ENCODE measurements at regions not wholly inside any gene's neighbourhood (a gene's known extent, or its start where the extent isn't known, plus 50 kb on each side); places are given as distances from the start of the nearest gene placed in this dataset.
A peak's percentile ranks its signal among the peaks of the same experiment; 100 is the strongest.

GRCh38 chr15:100783291-100783690 lies 96.3 kb upstream of the ALDH1A3 start:
- Histone ChIP-seq H3K9me3 (no peaks in the 10 kb centered on the region), H3K4me1 (no peaks in the 10 kb centered on the region), H3K27ac (no peak overlapping the region), H3K27me3 (peaks cover 0 to 23% (median 0%) of the 10 kb centered on the region in 3 donors), H3K4me3 (no peak overlapping the region), H3K36me3 (no peaks in the 10 kb centered on the region)
- WGBS, 5 donors: 83 to 87% (median 87%) methylated on average over 7 of the region's 7 CpGs
- peak in 1 of 2 donors; percentile 17 for DNase-seq
- intact Hi-C loops (cut with DNase I; ENCODE audit: low total_unique reads): no loop called here
- TF ChIP-seq EP300 (IDR thresholded peaks at IDR 0.05) (no peak), POLR2AphosphoS5 (IDR thresholded peaks at IDR 0.05) (no peak), POLR2A (IDR thresholded peaks at IDR 0.05) (no peak), CTCF (IDR thresholded peaks at IDR 0.05) (no peak)

DNA sequence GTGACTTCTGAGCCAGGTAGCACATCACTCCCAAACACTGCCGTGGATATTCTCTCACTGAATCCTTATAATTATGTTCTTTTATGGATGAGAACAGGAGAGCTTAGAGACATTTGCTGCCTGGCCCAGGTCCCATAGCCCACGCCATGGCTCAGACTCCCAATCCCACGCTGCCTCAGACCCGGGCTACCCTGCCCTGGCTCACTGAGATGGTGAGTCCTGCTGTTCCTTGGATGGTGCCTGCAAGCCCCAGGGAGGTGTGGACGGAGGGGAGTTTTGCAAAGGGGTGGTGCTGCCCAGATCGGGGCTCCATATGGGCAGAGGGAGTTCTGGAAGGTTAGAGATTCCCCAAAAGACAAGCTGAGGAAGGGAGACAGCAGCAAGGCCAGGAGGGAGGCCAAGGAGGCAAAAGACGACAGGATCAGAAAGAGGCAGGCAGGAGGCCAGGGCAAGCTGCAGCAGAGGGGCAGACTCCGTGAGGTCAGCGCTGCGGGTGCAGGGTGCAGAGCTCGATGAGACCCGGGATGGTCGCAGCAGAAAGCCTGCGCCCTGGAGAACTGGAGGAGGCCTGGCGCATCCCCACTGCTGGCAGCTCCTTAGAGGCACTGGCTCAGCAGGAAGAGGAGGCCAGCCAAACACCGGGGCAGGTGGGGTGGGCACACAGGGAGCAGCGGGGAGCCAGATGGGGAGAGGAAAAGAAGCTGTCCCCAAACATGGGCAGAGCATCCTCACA lies 95.7 kb upstream of the ALDH1A3 start:
- H3K27ac ChIP-seq: no peak overlapping the region

DNA sequence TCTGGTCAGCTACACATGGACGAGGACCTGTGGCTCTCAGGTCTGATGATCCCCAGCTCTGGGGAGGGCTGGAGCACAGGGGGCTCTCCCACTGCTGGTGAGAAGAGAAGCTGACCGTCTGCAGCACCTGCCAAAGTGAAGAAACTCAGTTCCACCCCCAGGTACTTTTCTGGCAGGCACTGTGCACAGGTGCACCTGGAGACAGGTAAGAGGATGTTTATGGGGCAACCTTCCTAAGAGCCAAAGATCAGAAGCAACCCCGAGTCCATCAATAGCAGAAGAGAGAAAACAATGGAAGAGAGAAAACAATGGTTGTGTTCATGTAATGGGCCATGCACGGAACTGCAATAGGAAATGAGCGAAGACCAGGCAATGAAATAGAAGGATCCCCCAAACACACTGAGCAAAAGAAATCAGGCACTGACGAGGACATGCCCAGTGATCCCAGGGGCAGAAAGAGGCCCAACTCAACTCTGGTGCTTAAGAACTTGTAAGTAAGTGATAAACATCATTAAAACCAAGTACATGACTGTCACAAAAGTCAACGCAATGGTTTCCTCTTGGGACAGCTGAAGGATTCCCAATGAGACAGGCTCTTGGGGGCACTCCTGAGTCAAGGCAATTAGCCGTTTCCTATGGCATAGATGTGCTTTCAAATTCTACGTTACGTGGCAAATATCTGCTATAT lies 95.0 kb upstream of the ALDH1A3 start:
- Histone ChIP-seq H3K36me3 (no peaks in the 10 kb centered on the region), H3K9me3 (no peaks in the 10 kb centered on the region), H3K27me3 (peaks cover 0 to 28% (median 0%) of the 10 kb centered on the region in 3 donors), H3K4me1 (no peaks in the 10 kb centered on the region), H3K27ac (no peak overlapping the region), H3K4me3 (no peak overlapping the region)
- intact Hi-C loops (cut with DNase I; ENCODE audit: low total_unique reads): no loop called here
- TF ChIP-seq CTCF (IDR thresholded peaks at IDR 0.05): no peak
- TF ChIP-seq POLR2AphosphoS5 (IDR thresholded peaks at IDR 0.05): no peak
- no peak for TF ChIP-seq EP300 (IDR thresholded peaks at IDR 0.05)
- no peak for TF ChIP-seq POLR2A (IDR thresholded peaks at IDR 0.05)
- DNase-seq: peak in 1 of 2 donors; percentile 9
- WGBS, 5 donors: 72 to 81% (median 77%) methylated on average over 10 of the region's 10 CpGs

More for the DNA sequence above, 95.7 kb upstream of the ALDH1A3 start:
- Histone ChIP-seq H3K4me1 (no peaks in the 10 kb centered on the region), H3K27me3 (peaks cover 0 to 23% (median 0%) of the 10 kb centered on the region in 3 donors), H3K4me3 (no peak overlapping the region), H3K9me3 (no peaks in the 10 kb centered on the region), H3K36me3 (no peaks in the 10 kb centered on the region)
- intact Hi-C loops (cut with DNase I; ENCODE audit: low total_unique reads): no loop called here
- DNase-seq: peak in 1 of 2 donors; percentile 14
- WGBS, 5 donors: 79 to 89% (median 85%) methylated on average over 14 to 17 of the region's 17 CpGs
- TF ChIP-seq POLR2A (IDR thresholded peaks at IDR 0.05) (no peak), POLR2AphosphoS5 (IDR thresholded peaks at IDR 0.05) (no peak), CTCF (IDR thresholded peaks at IDR 0.05) (no peak), EP300 (IDR thresholded peaks at IDR 0.05) (no peak)

DNA sequence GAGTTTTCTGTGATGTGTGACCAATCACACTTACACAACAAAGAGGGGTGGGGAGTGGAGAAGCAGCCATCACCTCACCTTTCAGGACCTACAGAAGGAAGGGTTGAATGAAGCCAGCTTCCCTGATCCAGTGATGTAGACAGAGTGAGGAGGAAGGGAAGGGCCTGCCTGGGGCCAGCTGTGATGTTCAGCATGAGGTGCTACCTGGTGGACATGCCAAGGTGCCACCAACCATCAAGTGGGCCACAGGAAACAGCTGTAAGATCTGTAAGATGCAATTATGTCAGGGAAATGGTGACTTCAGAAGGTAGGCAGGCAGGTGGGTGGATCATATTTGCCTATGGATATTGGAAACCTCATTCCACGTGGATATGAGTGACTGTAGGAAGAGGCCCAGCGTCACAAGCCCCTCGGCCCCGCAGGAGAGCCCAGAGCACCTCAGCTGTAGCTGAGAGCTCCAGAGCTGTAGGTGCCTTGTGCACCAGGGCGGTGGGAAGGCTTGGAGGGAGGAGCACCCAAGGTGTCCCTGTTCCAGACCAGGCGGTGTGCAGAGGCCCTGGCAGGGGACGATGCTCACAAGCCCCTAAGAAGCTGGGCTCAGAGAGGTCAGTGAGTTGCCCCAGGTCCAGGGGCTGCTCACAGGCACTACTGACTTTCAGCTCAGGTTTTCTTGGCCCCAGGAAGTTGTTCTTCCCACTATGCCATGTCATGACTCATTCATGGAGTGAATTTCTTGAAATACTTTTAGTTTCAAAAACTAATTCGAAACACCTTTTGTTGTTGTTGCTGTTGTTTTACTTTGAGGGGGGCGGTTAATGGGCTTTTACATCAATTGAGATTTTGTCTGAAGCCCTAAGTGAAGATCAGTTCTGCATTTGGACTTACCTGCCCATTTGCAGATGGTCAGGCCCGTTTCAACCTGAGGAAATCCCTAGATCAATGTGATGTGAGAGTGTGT lies 94.2 kb upstream of the ALDH1A3 start:
- Histone ChIP-seq H3K4me1 (no peaks in the 10 kb centered on the region), H3K9me3 (no peaks in the 10 kb centered on the region), H3K27me3 (peaks cover 0 to 28% (median 0%) of the 10 kb centered on the region in 3 donors), H3K27ac (no peak overlapping the region), H3K36me3 (no peaks in the 10 kb centered on the region), H3K4me3 (no peak overlapping the region)
- 79 to 91% (median 84%) methylated on average over 10 of the region's 10 CpGs for WGBS, 5 donors
- no peak for DNase-seq
- intact Hi-C loops (cut with DNase I; ENCODE audit: low total_unique reads): no loop called here
- TF ChIP-seq CTCF (IDR thresholded peaks at IDR 0.05) (no peak), POLR2A (IDR thresholded peaks at IDR 0.05) (no peak), EP300 (IDR thresholded peaks at IDR 0.05) (no peak), POLR2AphosphoS5 (IDR thresholded peaks at IDR 0.05) (no peak)

Measured in stomach (tissue), 8 donors.